ENCODE measurements at regions not wholly inside any gene's neighbourhood (a gene's known extent, or its start where the extent isn't known, plus 50 kb on each side); places are given as distances from the start of the nearest gene placed in this dataset.
A peak's percentile ranks its signal among the peaks of the same experiment; 100 is the strongest.

DNA sequence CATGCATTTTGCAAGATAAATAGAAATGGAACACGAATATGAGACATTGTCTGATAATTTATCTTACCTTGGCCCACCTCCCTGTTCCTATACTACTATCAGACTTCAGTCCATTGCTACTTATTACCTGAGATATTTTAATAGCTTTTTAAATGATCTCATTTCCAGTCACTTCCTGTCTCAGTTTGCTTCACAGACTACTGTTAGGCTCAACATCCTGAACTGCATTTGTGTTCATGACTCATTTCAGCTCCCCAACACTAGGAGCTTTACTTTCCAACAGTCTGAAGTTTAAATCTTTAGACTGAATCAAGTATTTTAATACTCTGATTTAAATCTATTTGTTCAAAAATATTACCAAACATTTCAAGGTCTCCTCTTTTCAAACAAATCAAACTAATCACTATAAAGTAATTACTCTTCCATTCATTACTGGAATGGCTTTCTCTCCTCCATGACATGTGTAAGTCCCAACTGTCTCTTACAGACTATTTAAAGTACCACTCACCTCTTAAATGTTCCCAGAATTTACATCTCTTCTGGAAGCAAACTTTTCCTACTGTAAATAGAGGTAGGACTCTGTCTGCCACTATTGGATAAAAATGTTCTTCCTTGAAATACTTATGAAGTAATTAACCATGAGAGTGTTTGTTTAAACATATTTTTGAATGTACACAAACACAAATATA, 1277.6 kb downstream of the ZPLD1 start:
- peak; percentile 12 for DNase-seq (ENCODE audit: low read depth, low spot score)
- CTCF ChIA-PET = no interaction called here
- no peak overlapping the region for H3K27ac ChIP-seq (ENCODE audit: low read length)

GRCh38 chr3:103729547-103729946, 1294.7 kb downstream of the ZPLD1 start:
- CTCF ChIA-PET = no interaction called here
- H3K4me1 ChIP-seq (ENCODE audit: control insufficient read depth, insufficient read depth, low read length) = no peaks in the 10 kb centered on the region
- in situ Hi-C loops (cut with HindIII; ENCODE audit: low pct_unique_long_range_greater_than_20kb, low sequenced_read_pairs) (no loop called here), intact Hi-C loops (cut with micrococcal nuclease; ENCODE audit: unreplicated experiment) (no loop called here)
- TF ChIP-seq POLR2AphosphoS5 (IDR thresholded peaks at IDR 0.05; ENCODE audit: low read depth, low read length) (no peak), SIN3A (IDR thresholded peaks at IDR 0.05; ENCODE audit: borderline replicate concordance, insufficient read depth, low read depth, low read length) (no peak), CTCF (IDR thresholded peaks at IDR 0.05) (no peak), TCF7L2 (IDR thresholded peaks at IDR 0.05; ENCODE audit: low read depth, low read length) (no peak)
- TF ChIP-seq, protein P1, sequence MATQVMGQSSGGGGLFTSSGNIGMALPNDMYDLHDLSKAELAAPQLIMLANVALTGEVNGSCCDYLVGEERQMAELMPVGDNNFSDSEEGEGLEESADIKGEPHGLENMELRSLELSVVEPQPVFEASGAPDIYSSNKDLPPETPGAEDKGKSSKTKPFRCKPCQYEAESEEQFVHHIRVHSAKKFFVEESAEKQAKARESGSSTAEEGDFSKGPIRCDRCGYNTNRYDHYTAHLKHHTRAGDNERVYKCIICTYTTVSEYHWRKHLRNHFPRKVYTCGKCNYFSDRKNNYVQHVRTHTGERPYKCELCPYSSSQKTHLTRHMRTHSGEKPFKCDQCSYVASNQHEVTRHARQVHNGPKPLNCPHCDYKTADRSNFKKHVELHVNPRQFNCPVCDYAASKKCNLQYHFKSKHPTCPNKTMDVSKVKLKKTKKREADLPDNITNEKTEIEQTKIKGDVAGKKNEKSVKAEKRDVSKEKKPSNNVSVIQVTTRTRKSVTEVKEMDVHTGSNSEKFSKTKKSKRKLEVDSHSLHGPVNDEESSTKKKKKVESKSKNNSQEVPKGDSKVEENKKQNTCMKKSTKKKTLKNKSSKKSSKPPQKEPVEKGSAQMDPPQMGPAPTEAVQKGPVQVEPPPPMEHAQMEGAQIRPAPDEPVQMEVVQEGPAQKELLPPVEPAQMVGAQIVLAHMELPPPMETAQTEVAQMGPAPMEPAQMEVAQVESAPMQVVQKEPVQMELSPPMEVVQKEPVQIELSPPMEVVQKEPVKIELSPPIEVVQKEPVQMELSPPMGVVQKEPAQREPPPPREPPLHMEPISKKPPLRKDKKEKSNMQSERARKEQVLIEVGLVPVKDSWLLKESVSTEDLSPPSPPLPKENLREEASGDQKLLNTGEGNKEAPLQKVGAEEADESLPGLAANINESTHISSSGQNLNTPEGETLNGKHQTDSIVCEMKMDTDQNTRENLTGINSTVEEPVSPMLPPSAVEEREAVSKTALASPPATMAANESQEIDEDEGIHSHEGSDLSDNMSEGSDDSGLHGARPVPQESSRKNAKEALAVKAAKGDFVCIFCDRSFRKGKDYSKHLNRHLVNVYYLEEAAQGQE (IDR thresholded peaks at IDR 0.05; ENCODE audit: insufficient read depth in 1 of 2, low read depth in 2 of 2, low read length in 1 of 2) = no peak
- ATAC-seq (no peak), DNase-seq (ENCODE audit: low read depth, low spot score) (no peak)
- H3K4me3 ChIP-seq (ENCODE audit: low read depth in 2 of 2, low read length in 2 of 2) = no peak overlapping the region
- no peaks in the 10 kb centered on the region for H3K9me3 ChIP-seq (ENCODE audit: control insufficient read depth, insufficient read depth, low read depth, low read length)
- BruUV-seq (replicated peaks) = no TSS peak
- H3K27ac ChIP-seq (ENCODE audit: low read length) = no peak overlapping the region
- H3K27me3 ChIP-seq (ENCODE audit: control insufficient read depth, insufficient read depth, low read length) = no peaks in the 10 kb centered on the region
- POLR2A ChIA-PET = no interaction called here
- no peaks in the 10 kb centered on the region for H3K36me3 ChIP-seq (ENCODE audit: control insufficient read depth, insufficient read depth, low read length)

More for the DNA sequence above, 1277.6 kb downstream of the ZPLD1 start:
- POLR2A ChIA-PET = no interaction called here
- TF ChIP-seq SIN3A (IDR thresholded peaks at IDR 0.05; ENCODE audit: borderline replicate concordance, insufficient read depth, low read depth, low read length) (no peak), POLR2AphosphoS5 (IDR thresholded peaks at IDR 0.05; ENCODE audit: low read depth, low read length) (no peak), TCF7L2 (IDR thresholded peaks at IDR 0.05; ENCODE audit: low read depth, low read length) (no peak), CTCF (IDR thresholded peaks at IDR 0.05) (no peak)
- TF ChIP-seq, protein P1 (IDR thresholded peaks at IDR 0.05; ENCODE audit: insufficient read depth in 1 of 2, low read depth in 2 of 2, low read length in 1 of 2) = no peak
- Histone ChIP-seq H3K4me1 (ENCODE audit: control insufficient read depth, insufficient read depth, low read length) (no peaks in the 10 kb centered on the region), H3K27me3 (ENCODE audit: control insufficient read depth, insufficient read depth, low read length) (no peaks in the 10 kb centered on the region), H3K9me3 (ENCODE audit: control insufficient read depth, insufficient read depth, low read depth, low read length) (no peaks in the 10 kb centered on the region; the same call in 1 of the 2 replicates), H3K4me3 (ENCODE audit: low read depth in 2 of 2, low read length in 2 of 2) (no peak overlapping the region), H3K36me3 (ENCODE audit: control insufficient read depth, insufficient read depth, low read length) (no peaks in the 10 kb centered on the region)
- no TSS peak for BruUV-seq (replicated peaks)
- intact Hi-C loops (cut with micrococcal nuclease; ENCODE audit: unreplicated experiment) (no loop called here), in situ Hi-C loops (cut with HindIII; ENCODE audit: low pct_unique_long_range_greater_than_20kb, low sequenced_read_pairs) (no loop called here)
- ATAC-seq = peak; percentile 48; the same call in 1 of the 2 replicates
